ENCODE measurements at regions not wholly inside any gene's neighbourhood (a gene's known extent, or its start where the extent isn't known, plus 50 kb on each side); places are given as distances from the start of the nearest gene placed in this dataset.

GRCh38 chr1:60342569-60342968 lies 269.0 kb upstream of the C1orf87 start:
- Mint-ChIP-seq H3K27me3 (no peaks in the 10 kb centered on the region), H3K27ac (no peak overlapping the region), H3K4me3 (no peak overlapping the region), H3K9me3 (no peaks in the 10 kb centered on the region), H3K36me3 (ENCODE audit: low read depth) (no peaks in the 10 kb centered on the region), H3K4me1 (ENCODE audit: low read depth) (no peaks in the 10 kb centered on the region)
- intact Hi-C loops (cut with micrococcal nuclease), result no loop called here

GRCh38 chr1:60341274-60341673 lies 267.7 kb upstream of the C1orf87 start:
- H3K9me3 Mint-ChIP-seq, result no peaks in the 10 kb centered on the region
- no peak overlapping the region for H3K4me3 Mint-ChIP-seq
- H3K36me3 Mint-ChIP-seq (ENCODE audit: low read depth), result no peaks in the 10 kb centered on the region
- no peak overlapping the region for H3K27ac Mint-ChIP-seq
- H3K4me1 Mint-ChIP-seq (ENCODE audit: low read depth), result no peaks in the 10 kb centered on the region
- intact Hi-C loops (cut with micrococcal nuclease), result no loop called here
- no peaks in the 10 kb centered on the region for H3K27me3 Mint-ChIP-seq

GRCh38 chr1:60331647-60332046 lies 258.1 kb upstream of the C1orf87 start:
- Mint-ChIP-seq H3K36me3 (ENCODE audit: low read depth) (no peaks in the 10 kb centered on the region), H3K27ac (no peak overlapping the region), H3K9me3 (peaks cover 13% of the 10 kb centered on the region), H3K4me3 (no peak overlapping the region), H3K4me1 (ENCODE audit: low read depth) (no peaks in the 10 kb centered on the region), H3K27me3 (no peaks in the 10 kb centered on the region)
- intact Hi-C loops (cut with micrococcal nuclease), result no loop called here

- no peaks in the 10 kb centered on the region for H3K4me1 Mint-ChIP-seq (ENCODE audit: low read depth)
- H3K36me3 Mint-ChIP-seq (ENCODE audit: low read depth), result no peaks in the 10 kb centered on the region
- intact Hi-C loops (cut with micrococcal nuclease), result no loop called here
- H3K9me3 Mint-ChIP-seq, result peaks cover 23% of the 10 kb centered on the region
- no peak overlapping the region for H3K27ac Mint-ChIP-seq
- no peak overlapping the region for H3K4me3 Mint-ChIP-seq
- H3K27me3 Mint-ChIP-seq, result no peaks in the 10 kb centered on the region
These were observed 256.1 kb upstream of the C1orf87 start for GRCh38 chr1:60329651-60330050.

- no peaks in the 10 kb centered on the region for H3K9me3 Mint-ChIP-seq
- H3K27ac Mint-ChIP-seq, result no peak overlapping the region
- H3K4me1 Mint-ChIP-seq (ENCODE audit: low read depth), result no peaks in the 10 kb centered on the region
- no peaks in the 10 kb centered on the region for H3K27me3 Mint-ChIP-seq
- intact Hi-C loops (cut with micrococcal nuclease), result no loop called here
- H3K36me3 Mint-ChIP-seq (ENCODE audit: low read depth), result no peaks in the 10 kb centered on the region
- H3K4me3 Mint-ChIP-seq, result no peak overlapping the region
These were observed 238.3 kb upstream of the C1orf87 start for GRCh38 chr1:60311838-60312237.

- Mint-ChIP-seq H3K4me1 (ENCODE audit: low read depth) (no peaks in the 10 kb centered on the region), H3K36me3 (ENCODE audit: low read depth) (no peaks in the 10 kb centered on the region), H3K27me3 (no peaks in the 10 kb centered on the region), H3K9me3 (peaks cover 13% of the 10 kb centered on the region), H3K4me3 (no peak overlapping the region), H3K27ac (no peak overlapping the region)
- intact Hi-C loops (cut with micrococcal nuclease), result no loop called here
These were observed 226.0 kb upstream of the C1orf87 start for GRCh38 chr1:60299581-60299980.

- H3K4me3 Mint-ChIP-seq, result no peak overlapping the region
- intact Hi-C loops (cut with micrococcal nuclease), result no loop called here
- H3K9me3 Mint-ChIP-seq, result peaks cover 9% of the 10 kb centered on the region
- H3K27me3 Mint-ChIP-seq, result no peaks in the 10 kb centered on the region
- no peaks in the 10 kb centered on the region for H3K4me1 Mint-ChIP-seq (ENCODE audit: low read depth)
- H3K27ac Mint-ChIP-seq, result no peak overlapping the region
- H3K36me3 Mint-ChIP-seq (ENCODE audit: low read depth), result no peaks in the 10 kb centered on the region
These were observed 224.7 kb upstream of the C1orf87 start for GRCh38 chr1:60298290-60298689.

- Mint-ChIP-seq H3K4me1 (ENCODE audit: low read depth) (no peaks in the 10 kb centered on the region), H3K27me3 (no peaks in the 10 kb centered on the region), H3K36me3 (ENCODE audit: low read depth) (no peaks in the 10 kb centered on the region), H3K27ac (no peak overlapping the region), H3K4me3 (no peak overlapping the region), H3K9me3 (no peaks in the 10 kb centered on the region)
- intact Hi-C loops (cut with micrococcal nuclease), result no loop called here
These were observed 223.2 kb upstream of the C1orf87 start for GRCh38 chr1:60296794-60297193.

GRCh38 chr1:60292140-60292539 lies 218.6 kb upstream of the C1orf87 start:
- Mint-ChIP-seq H3K27ac (no peak overlapping the region), H3K27me3 (no peaks in the 10 kb centered on the region), H3K9me3 (peaks cover 6% of the 10 kb centered on the region), H3K4me1 (ENCODE audit: low read depth) (no peaks in the 10 kb centered on the region), H3K36me3 (ENCODE audit: low read depth) (no peaks in the 10 kb centered on the region), H3K4me3 (no peak overlapping the region)
- intact Hi-C loops (cut with micrococcal nuclease), result no loop called here

GRCh38 chr1:60290393-60290792 lies 216.8 kb upstream of the C1orf87 start:
- Mint-ChIP-seq H3K36me3 (ENCODE audit: low read depth) (no peaks in the 10 kb centered on the region), H3K27me3 (no peaks in the 10 kb centered on the region), H3K4me1 (ENCODE audit: low read depth) (no peaks in the 10 kb centered on the region), H3K4me3 (no peak overlapping the region), H3K9me3 (peaks cover 9% of the 10 kb centered on the region), H3K27ac (no peak overlapping the region)
- intact Hi-C loops (cut with micrococcal nuclease), result no loop called here

GRCh38 chr1:60287536-60287935 lies 214.0 kb upstream of the C1orf87 start:
- H3K4me3 Mint-ChIP-seq, result no peak overlapping the region
- H3K9me3 Mint-ChIP-seq, result peaks cover 9% of the 10 kb centered on the region
- H3K4me1 Mint-ChIP-seq (ENCODE audit: low read depth), result no peaks in the 10 kb centered on the region
- no peak overlapping the region for H3K27ac Mint-ChIP-seq
- H3K27me3 Mint-ChIP-seq, result no peaks in the 10 kb centered on the region
- intact Hi-C loops (cut with micrococcal nuclease), result no loop called here
- H3K36me3 Mint-ChIP-seq (ENCODE audit: low read depth), result no peaks in the 10 kb centered on the region

- no peaks in the 10 kb centered on the region for H3K27me3 Mint-ChIP-seq
- intact Hi-C loops (cut with micrococcal nuclease), result loop anchor here (5.0 kb wide), 2 partner anchors 479 to 759 kb away; no protein-coding TSS in a partner anchor
- H3K36me3 Mint-ChIP-seq (ENCODE audit: low read depth), result no peaks in the 10 kb centered on the region
- no peaks in the 10 kb centered on the region for H3K4me1 Mint-ChIP-seq (ENCODE audit: low read depth)
- H3K27ac Mint-ChIP-seq, result no peak overlapping the region
- H3K9me3 Mint-ChIP-seq, result peaks cover 9% of the 10 kb centered on the region
- no peak overlapping the region for H3K4me3 Mint-ChIP-seq
These were observed 210.1 kb upstream of the C1orf87 start for GRCh38 chr1:60283690-60284089.

GRCh38 chr1:60281360-60281932 lies 207.9 kb upstream of the C1orf87 start:
- no peaks in the 10 kb centered on the region for H3K36me3 Mint-ChIP-seq (ENCODE audit: low read depth)
- H3K27ac Mint-ChIP-seq, result no peak overlapping the region
- H3K4me3 Mint-ChIP-seq, result no peak overlapping the region
- H3K4me1 Mint-ChIP-seq (ENCODE audit: low read depth), result no peaks in the 10 kb centered on the region
- no peaks in the 10 kb centered on the region for H3K9me3 Mint-ChIP-seq
- H3K27me3 Mint-ChIP-seq, result no peaks in the 10 kb centered on the region
- intact Hi-C loops (cut with micrococcal nuclease), result loop anchor here (5.0 kb wide), 2 partner anchors 481 to 761 kb away; no protein-coding TSS in a partner anchor

GRCh38 chr1:60280819-60281218 lies 207.2 kb upstream of the C1orf87 start:
- H3K27ac Mint-ChIP-seq, result no peak overlapping the region
- intact Hi-C loops (cut with micrococcal nuclease), result loop anchor here (5.0 kb wide), 2 partner anchors 481 to 761 kb away; no protein-coding TSS in a partner anchor
- no peaks in the 10 kb centered on the region for H3K9me3 Mint-ChIP-seq
- no peaks in the 10 kb centered on the region for H3K27me3 Mint-ChIP-seq
- H3K4me1 Mint-ChIP-seq (ENCODE audit: low read depth), result no peaks in the 10 kb centered on the region
- H3K36me3 Mint-ChIP-seq (ENCODE audit: low read depth), result no peaks in the 10 kb centered on the region
- no peak overlapping the region for H3K4me3 Mint-ChIP-seq

GRCh38 chr1:60280256-60280655 lies 206.7 kb upstream of the C1orf87 start:
- no peak overlapping the region for H3K27ac Mint-ChIP-seq
- intact Hi-C loops (cut with micrococcal nuclease), result loop anchor here (5.0 kb wide), 2 partner anchors 482 to 762 kb away; no protein-coding TSS in a partner anchor

More at GRCh38 chr1:60280256-60280655, 206.7 kb upstream of the C1orf87 start:
- Mint-ChIP-seq H3K4me3 (no peak overlapping the region), H3K36me3 (ENCODE audit: low read depth) (no peaks in the 10 kb centered on the region), H3K4me1 (ENCODE audit: low read depth) (no peaks in the 10 kb centered on the region), H3K27me3 (no peaks in the 10 kb centered on the region), H3K9me3 (no peaks in the 10 kb centered on the region)
